ENCODE measurements at regions not wholly inside any gene's neighbourhood (a gene's known extent, or its start where the extent isn't known, plus 50 kb on each side); places are given as distances from the start of the nearest gene placed in this dataset.
"Not testable (repeated sequence)": the region's sequence is repeated elsewhere in the genome, so short reads cannot be mapped to it uniquely, and the experiment has no call there.

GRCh38 chr5:125888358-125888757, 534.9 kb upstream of the GRAMD2B start:
- no peak for DNase-seq

- no peak for DNase-seq
Observed at GRCh38 chr5:125890511-125890931, 532.7 kb upstream of the GRAMD2B start.

GRCh38 chr5:125891061-125891725, 532.0 kb upstream of the GRAMD2B start:
- no peak for DNase-seq

- DNase-seq: no peak
Observed at GRCh38 chr5:125894383-125894782, 528.8 kb upstream of the GRAMD2B start.

- DNase-seq: no peak
Observed at GRCh38 chr5:125896368-125896767, 526.8 kb upstream of the GRAMD2B start.

GRCh38 chr5:125897089-125897488, 526.1 kb upstream of the GRAMD2B start:
- no peak for DNase-seq

GRCh38 chr5:125898851-125899405, 524.3 kb upstream of the GRAMD2B start:
- no peak for DNase-seq

- DNase-seq: no peak
Observed at GRCh38 chr5:125912028-125912427, 511.2 kb upstream of the GRAMD2B start.

- no peak for DNase-seq
Observed at GRCh38 chr5:125913200-125913599, 510.0 kb upstream of the GRAMD2B start.

- no peak for DNase-seq
Observed at GRCh38 chr5:125914471-125914870, 508.7 kb upstream of the GRAMD2B start.

- DNase-seq: not testable (repeated sequence)
Observed at GRCh38 chr5:125923958-125924357, 499.3 kb upstream of the GRAMD2B start.

- DNase-seq: no peak
Observed at GRCh38 chr5:125926172-125926571, 497.0 kb upstream of the GRAMD2B start.

- DNase-seq: no peak
Observed at GRCh38 chr5:125928663-125929062, 494.5 kb upstream of the GRAMD2B start.

GRCh38 chr5:125950012-125950615, 473.1 kb upstream of the GRAMD2B start:
- DNase-seq: no peak

GRCh38 chr5:125961150-125961549, 462.1 kb upstream of the GRAMD2B start:
- no peak for DNase-seq

GRCh38 chr5:125965577-125965976, 457.6 kb upstream of the GRAMD2B start:
- DNase-seq: no peak

- DNase-seq: no peak
Observed at GRCh38 chr5:125967576-125967975, 455.6 kb upstream of the GRAMD2B start.

- no peak for DNase-seq
Observed at GRCh38 chr5:125969011-125969813, 454.0 kb upstream of the GRAMD2B start.

- no peak for DNase-seq
Observed at GRCh38 chr5:125969814-125970171, 453.4 kb upstream of the GRAMD2B start.

GRCh38 chr5:125970631-125971307, 452.4 kb upstream of the GRAMD2B start:
- DNase-seq: no peak

- no peak for DNase-seq
Observed at GRCh38 chr5:125972706-125973105, 450.5 kb upstream of the GRAMD2B start.

- DNase-seq: no peak
Observed at GRCh38 chr5:125974679-125975078, 448.5 kb upstream of the GRAMD2B start.

- no peak for DNase-seq
Observed at GRCh38 chr5:125976421-125977000, 446.7 kb upstream of the GRAMD2B start.
